HG02588 (cell line): ENCODE measurements at regions not wholly inside any gene's neighbourhood (a gene's known extent, or its start where the extent isn't known, plus 50 kb on each side); places are given as distances from the start of the nearest gene placed in this dataset.

Experiments
- ATAC-seq: cut with Tn5 transposase; IDR thresholded peaks from one replicate; pipeline ENCODE4 v1.9.1; 2021; ENCODE audit warnings: mild to moderate bottlenecking, moderate library complexity; ENCODE audit not compliant: unreplicated experiment

DNA sequence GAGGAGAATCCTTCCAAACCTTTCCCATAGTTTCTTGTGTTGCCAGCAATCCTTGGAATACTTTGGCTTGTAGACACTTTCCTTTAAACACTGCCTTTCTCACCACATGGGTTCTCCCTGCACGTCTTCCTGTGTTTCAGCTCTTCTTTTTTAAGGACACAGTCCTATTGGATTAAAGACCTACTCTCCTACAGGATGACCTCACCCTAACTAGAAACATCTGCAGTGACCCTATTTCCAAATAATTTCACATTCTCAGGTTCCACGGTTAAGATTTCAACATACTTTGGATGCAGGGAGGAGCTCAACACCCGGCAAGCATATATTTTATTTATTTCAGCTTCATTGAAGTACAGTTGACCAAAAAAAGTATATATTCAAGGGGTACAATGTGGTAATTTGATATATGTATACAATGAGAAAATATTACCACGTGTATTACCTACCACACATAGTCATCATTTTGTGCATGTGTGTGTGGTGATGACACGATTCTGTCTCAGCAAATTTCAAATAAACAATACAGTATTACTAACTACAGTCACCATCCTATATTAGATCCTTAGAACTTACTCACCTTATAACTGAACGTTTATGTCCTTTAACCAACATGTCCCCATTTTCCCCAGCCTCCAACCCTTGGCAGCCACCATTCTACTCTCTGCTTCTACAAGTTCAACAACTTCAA lies 745.0 kb downstream of the CBLN2 start:
- ATAC-seq: no peak

DNA sequence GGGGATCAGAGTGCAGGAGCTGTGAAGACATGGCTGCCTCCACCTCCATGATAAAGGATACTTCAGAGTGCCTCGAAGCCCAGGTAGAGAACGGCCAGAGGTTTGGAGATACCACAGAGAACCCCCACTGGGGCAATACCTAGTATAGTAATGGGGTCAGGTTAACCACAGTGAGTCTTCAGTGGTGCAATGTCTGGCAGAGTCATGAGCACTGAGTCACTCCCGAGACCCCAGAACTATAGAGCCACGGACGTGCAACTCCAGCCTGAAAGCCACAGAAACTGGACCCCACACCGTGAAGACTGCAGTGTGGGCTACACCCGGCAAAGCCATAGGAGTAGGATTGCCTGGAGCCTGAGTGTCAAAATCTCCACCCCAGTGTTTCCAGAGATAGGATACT lies 746.6 kb downstream of the CBLN2 start:
- no peak for ATAC-seq

DNA sequence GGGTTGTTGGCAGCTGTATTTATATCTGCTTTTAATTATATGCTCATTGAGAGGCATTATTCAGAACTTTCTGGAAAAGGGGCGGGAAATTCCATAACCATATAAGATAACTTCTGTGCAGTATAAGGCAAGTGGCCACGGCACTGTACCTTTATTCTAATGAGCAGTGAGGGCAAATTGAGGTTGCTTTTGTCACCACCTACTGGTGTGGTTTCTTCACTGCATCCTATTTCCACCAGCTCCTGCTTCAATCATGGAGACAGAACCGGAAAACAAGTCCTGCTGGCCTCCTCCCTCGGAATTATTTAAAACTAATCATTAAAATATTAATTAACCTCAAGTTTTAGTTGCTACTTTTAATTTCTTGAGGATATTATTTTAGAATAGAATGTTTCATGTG lies 759.4 kb downstream of the CBLN2 start:
- ATAC-seq: no peak

DNA sequence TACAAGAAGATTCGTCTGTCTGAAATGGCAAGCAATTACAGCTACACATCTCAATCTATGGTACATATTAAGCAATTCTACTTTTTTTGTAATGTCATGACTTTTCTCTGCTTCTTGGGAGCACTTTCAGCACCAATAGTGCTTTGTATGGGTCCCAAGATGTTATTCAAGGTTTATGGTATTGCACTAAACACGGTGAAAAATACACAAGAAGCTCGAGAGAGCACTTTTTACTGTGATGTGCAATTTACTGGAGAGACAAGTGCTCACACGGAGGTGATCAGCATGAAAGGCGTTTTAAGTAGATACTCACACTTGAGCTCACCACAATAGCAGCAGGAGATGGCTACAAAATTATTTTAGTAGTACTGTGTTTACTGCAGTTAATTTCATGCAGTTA lies 783.6 kb downstream of the CBLN2 start:
- no peak for ATAC-seq

DNA sequence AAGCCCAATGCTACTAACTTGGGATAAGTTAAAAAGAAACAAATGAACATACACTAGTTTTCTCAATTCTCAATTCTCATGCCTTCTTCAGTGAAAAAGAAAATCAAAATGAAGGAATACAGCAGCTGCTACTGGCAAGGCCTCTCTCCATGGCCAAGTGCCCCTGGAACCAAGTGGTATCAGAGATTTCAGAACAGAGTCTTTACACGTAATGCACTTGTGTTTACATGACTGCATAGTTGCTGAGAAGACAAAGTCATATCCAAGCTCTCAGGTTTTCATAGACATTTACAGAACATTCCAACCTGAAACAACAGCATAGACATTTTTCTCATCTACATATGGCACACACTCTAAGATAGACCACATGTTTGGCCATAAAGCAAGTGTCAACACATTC lies 789.9 kb downstream of the CBLN2 start:
- ATAC-seq: no peak

DNA sequence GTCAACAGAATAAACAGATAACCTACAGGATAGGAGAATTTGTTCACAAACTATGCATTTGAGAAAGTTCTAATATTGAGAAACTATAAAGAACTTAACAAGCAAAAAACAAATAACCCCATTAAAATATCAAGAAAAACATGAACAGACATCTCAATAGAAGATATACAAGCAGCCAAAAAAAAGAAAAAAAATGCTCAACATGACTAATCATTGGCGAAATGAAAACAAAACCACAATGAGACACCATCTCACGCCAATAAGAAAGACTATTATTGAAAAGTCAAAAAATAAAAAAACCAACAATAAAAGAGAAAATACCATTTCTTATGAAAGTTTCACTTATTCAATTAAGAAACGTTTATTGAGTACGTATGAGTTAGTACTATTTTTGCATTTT lies 800.5 kb downstream of the CBLN2 start:
- ATAC-seq: no peak

DNA sequence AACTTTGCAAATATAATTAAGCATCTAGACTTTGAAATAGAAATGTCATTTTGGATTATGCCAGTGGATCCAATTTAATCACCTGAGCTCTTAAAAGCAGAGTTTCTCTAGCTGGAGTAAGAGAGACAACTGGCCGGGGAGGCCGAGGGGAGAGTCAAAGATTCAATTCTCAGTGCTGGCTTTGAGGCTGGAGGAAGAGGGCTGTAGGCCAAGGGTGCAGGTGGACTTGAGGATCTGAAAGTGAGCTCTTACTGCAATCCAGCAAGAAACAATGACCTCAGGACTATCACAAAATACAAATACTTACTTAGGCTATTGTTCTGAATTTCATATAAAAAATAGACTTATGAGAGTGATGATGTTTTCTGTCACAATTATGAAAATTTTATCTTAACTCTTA lies 814.5 kb downstream of the CBLN2 start:
- ATAC-seq: no peak

DNA sequence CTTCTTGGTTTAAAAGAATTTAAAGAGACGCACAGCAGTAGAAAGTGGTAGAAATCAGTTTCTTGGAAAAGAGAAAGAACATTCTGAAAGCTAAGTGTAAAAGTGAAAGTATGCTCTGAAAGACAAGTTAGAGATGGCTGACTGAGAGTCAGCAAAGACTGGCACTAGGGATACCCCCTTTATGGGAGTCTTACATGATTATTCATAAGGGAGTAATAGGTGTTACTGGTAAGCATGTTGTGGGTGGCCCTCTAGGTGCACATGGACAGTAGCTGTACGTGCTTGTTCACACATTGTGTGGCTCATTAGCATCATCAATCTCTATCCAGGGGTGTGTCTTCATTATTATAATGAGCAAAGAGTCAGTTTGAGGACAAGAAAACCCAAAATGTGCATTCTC lies 816.2 kb downstream of the CBLN2 start:
- no peak for ATAC-seq

DNA sequence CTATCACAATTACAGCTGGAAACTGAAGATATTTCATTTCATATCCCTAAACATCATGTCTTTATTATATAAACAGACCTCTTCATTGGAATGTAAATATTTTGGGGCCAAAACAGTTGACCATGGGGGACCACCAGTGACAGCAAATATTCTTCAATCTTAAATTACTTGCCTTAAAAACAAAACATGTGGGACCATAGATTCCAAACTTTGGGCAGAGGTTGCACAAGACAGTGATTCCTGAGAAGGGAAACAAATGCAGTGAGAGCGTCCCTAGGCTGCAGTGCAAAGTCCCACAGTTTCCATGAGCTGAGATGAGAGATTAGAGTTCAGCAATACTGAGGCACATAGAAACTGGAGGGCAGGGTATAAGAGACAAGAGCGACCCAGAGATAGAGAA lies 818.9 kb downstream of the CBLN2 start:
- ATAC-seq: no peak

DNA sequence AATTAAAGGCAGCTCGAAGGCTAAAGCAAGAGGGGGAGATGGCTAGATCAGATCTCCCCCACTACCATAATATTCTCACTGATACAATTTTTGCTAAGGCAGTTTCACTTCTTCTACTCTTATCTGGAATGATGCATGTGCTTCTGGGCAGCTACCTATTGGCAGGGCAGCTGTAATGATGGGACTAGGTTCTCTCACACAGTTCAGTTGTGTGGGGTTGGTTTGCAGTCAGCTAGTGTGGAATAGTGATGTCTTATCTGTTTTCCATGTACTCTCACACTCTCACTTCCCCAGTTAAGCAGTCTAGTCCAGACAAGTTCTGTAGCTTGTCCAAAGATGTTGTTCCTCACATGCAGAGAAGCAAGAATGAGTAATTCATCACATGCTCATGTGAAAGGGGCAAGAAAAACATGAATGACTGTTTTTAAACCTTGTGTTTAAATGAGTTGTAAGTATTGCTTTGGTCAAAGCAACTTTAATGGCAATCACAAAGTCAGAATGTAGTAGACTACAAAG lies 836.1 kb downstream of the CBLN2 start:
- no peak for ATAC-seq

DNA sequence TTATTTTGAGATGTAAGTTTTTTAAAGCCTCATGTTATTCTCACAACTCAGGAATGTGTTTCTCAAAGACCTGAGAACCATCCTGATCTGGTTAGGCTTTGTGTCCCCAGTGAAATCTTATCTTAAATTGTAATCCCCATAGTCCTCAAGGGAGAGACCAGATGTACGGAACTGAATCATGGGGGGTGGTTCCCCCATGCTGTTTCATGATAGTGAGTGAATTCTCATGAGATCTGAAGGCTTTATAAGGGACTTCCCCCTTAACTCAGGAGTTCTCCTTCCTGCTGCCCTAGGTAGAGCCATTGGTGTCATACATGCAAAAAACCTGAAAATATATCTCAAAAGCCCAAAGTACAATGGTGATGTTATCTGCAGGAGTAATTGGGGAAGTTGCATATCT lies 836.7 kb downstream of the CBLN2 start:
- no peak for ATAC-seq

DNA sequence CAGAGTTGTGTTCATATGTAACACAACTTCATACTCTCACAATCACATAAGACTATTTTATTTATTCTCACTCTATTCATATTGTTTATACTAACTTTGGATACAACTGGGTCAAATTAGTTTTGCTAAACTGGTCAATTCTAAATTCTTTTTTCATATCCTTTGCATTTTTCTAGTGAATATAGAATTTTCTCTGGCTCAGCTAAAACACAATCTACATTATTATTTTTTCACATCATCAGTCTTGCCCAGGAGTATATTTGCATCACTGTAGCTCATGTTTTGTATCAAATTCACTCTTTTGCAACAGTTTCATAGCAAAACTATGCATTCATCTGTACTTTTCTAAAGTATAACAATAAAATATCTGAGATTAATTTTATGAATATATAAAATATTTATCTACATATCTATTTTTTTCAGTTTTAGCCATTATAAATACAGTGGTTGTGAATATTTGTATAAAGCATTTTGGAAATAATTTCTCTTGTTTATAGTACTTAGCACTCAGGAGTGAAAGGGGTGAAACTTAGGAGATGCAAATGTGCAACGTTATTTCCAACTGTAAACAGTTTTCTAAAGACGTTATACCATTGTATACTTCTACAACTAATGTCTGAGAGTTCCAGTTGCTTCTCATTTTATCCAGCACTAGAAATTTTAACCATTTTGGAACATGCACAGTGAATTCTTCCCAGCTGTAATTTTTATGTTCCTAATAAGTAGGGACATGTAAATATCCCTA lies 854.6 kb downstream of the CBLN2 start:
- ATAC-seq: no peak

DNA sequence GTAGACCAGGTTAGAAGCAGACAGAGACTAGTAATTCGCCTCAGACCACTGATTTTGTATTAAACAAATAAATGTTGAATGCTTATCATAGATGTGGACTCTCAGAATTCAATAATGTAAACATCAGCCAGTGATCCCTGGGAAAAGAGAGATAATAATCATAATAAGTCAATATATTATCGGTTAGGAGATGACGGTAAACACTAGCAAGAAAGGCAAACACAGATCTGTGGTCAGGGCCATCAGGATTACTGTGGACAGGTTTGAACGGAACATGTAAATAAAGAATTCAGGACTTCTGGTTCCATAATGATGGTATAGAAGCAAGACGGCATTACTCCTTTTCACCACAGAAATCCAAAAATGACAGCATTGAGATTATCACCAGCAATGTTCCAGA lies 861.6 kb downstream of the CBLN2 start:
- ATAC-seq: no peak

DNA sequence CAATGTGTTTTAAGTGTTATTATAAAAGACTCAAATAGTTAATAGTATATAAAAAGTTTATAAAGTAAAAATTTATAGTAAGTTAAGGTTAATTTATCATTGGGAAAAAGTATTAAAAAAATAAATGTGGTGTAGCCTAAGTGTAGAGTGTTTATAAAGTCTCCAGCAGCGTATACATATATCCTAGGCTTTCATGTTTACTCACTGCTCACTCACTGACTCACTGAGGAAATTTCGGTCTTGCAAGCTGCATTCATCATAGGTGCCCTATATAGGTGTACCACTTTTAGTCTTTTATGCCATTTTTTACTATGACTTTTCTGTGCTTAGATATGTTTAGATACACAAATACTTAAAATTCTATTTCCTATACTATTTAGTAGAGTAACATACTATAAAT lies 866.0 kb downstream of the CBLN2 start:
- ATAC-seq: no peak

DNA sequence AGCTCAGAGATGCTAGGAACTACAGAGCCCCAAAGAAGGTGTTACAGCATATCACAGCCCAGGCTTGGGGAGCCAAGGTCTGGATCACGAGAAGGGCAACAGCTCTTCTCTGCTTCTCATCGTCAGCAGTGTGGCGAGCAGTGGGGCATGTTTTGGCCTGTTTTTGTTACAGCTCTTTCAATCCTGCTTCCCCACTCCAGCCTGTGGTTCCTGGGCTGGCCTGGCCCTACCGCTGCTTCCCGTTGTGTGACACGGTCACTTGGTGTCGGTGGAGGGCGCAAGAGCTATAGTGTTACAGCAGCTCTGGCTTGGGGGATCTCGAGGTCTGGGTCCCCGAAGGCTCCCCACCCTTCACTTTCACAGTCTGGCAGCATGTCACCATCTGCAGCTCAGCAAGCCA lies 870.2 kb downstream of the CBLN2 start:
- no peak for ATAC-seq

DNA sequence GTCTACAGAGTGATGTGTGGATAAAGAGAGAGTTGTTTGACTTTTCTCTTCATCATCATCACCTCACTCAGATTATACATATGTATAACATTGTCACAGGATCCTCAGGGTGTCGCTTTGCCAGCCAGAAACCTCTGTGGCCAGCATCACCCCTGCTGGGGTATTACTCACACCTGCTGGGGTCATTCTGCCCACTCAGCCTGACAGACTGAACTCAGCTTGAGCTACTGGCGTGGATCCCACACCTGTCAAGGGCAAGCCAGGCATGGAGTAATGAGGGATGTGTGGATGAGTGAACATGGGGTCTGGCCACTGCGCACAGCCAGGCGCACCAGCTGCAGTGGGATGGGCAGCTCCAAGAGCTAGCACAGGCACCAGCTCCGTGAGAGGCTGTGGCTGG lies 870.6 kb downstream of the CBLN2 start:
- ATAC-seq: no peak

DNA sequence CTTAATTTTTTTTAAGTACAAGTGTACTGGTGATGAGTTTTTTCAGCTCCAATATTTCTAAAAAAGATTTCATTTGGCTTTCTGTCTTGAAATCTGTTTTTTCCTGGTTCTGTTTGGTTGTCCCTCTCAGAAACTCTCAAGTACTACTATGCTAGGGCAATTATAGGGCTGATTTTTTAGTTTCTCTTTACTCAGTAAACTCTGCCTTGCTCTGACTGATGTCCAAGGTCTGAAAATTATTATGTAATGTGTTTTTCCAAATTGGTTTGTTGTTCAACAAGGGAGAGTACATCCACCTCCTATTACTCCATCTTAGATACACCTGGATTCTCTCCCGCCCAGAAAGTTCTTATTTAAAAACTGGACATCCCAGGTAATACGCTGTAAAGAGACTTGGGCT lies 877.7 kb downstream of the CBLN2 start:
- ATAC-seq: no peak

DNA sequence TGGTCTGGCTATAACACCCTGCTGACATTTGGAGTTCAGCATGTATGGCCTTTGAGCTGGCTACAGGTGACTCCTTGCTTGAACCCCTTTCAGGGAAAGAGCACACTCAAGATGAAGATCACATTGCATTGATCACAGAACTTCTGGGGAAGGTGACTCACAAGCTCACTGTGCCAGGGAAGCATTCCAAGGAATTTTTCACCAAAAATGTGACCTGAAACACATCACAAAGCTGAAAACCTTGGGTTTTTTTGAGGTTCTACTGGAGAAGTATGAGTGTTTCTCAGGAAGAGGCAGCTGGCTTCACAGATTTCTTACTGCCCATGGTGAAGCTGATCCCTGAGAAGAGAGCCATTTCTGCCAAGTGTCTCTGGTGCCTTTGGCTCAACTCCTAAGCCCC lies 879.0 kb downstream of the CBLN2 start:
- ATAC-seq: no peak

DNA sequence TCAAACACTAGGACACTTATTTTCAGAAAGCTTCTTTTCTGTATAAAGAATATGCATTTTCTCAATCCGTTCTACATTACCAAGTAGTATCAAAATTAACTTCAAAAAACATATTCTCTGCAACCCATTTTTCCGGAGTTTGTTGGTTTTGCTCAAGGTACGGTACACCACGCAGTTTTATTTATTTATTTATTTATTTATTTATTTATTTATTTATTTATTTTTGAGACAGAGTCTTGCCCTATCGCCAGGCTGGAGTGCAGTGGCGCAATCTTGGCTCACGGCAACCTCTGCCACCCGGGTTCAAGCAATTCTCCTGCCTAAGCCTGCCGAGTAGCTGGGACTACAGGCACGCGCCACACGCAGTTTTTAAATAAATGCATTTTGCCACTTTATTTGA lies 900.3 kb downstream of the CBLN2 start:
- ATAC-seq: no peak

DNA sequence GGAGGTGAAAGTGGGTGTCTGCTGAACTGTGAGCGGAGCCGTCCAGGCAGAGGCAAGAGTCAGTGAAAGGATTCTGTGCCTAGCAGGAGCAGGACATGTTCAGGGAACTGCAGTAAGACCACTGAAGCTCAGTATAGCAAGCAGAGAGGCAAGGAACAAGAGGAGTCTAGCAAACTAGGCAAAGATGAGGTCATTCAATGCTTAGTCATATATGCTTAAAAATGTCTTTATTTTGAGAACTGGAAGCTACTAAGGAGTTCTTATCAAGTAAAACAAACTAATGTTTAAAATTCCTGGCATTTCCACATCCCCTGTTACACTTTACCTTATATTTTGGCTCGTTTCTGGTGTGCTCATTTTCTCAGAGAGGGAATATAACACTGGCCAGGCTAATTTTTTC lies 913.4 kb downstream of the CBLN2 start:
- no peak for ATAC-seq

DNA sequence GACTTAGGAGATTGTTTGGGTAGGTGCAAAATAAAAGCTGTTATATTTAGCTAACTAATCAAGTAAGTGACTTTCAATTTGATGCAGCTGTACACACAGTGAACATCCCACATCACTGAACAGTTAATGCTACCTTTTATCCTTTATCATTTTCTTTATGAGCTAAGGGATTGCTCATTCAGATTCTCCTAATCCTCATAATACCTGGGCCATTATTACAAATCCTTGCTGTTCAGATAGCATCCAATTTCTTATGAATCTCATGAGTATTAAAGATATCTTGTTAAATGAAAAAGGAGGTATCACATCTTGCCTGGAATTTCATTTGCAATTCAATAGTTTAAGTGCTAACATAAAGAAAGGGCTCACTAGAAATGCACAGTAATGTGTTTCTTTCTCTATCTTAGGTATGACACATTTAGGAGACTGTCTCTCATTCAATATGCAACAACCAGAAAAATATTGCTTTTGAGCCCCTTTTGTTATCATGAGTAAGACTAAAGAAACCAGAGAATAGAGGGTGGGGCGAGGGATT lies 918.5 kb downstream of the CBLN2 start:
- no peak for ATAC-seq

DNA sequence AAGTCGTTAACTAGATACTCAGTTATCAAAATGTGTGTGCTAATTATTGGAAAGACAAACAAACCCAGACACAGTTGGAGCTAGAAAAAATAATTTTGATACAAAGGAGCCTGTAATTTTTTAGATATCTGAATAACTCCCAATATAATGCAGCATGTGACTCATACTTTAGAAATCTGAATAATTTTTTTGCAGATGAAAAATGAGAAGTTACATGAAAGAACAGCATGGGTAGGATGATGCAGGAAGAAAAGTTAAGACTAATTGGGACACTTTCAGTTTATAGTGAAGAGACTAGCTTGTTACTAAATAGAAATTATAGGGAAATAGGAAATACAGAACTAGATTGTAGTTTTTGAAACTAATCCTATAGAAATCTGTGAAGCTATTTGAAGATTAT lies 945.8 kb downstream of the CBLN2 start:
- no peak for ATAC-seq
